AML-193 (cell line): ENCODE measurements at regions not wholly inside any gene's neighbourhood (a gene's known extent, or its start where the extent isn't known, plus 50 kb on each side); places are given as distances from the start of the nearest gene placed in this dataset.
A peak's percentile ranks its signal among the peaks of the same experiment; 100 is the strongest.

Experiments used
- DNase-seq, 2 experiments: peaks; one replicate each; lab custom pipeline; 2025; lab: John Stamatoyannopoulos, UW

DNA sequence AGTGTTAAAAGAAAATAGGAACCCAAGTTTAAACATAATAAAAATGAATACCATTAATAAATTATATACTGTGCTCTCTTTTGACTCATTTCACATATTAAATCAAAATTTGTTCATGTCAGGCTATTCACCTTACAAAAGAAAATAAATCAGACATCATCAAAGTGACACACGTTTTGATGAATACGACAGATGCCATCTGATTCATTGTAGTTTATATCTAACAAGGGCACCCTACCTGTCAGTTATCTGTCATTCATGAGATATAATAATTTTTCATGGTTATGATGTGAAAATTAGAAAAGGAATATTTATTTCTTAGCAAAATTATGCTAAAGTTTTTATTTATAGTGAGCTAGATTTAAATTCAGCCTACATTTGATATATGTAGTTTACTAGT lies 188.1 kb upstream of the PCDH17 start:
- no peak for DNase-seq

DNA sequence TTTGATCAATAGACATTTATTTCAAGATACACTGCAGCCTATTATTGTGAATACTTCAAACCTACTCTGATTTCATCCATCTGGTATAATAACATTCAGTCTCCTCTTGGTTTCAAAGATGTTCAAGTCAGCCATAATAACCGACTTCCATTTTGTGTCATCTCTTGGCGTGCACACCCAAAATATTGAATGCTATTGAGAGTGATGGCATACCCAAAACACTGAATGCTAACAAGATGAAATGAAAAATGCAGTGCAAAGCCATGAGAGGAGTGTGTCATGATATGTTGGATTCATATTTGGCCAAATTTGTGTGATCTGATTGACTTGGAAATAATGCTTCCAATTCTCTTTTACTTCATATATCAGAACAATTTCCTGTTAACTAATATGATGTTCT lies 181.2 kb upstream of the PCDH17 start:
- no peak for DNase-seq

- DNase-seq, result no peak
These were observed 179.3 kb upstream of the PCDH17 start for GRCh38 chr13:57452228-57452627.

GRCh38 chr13:57470491-57470890 lies 161.1 kb upstream of the PCDH17 start:
- no peak for DNase-seq

GRCh38 chr13:57491318-57491717 lies 140.2 kb upstream of the PCDH17 start:
- no peak for DNase-seq

DNA sequence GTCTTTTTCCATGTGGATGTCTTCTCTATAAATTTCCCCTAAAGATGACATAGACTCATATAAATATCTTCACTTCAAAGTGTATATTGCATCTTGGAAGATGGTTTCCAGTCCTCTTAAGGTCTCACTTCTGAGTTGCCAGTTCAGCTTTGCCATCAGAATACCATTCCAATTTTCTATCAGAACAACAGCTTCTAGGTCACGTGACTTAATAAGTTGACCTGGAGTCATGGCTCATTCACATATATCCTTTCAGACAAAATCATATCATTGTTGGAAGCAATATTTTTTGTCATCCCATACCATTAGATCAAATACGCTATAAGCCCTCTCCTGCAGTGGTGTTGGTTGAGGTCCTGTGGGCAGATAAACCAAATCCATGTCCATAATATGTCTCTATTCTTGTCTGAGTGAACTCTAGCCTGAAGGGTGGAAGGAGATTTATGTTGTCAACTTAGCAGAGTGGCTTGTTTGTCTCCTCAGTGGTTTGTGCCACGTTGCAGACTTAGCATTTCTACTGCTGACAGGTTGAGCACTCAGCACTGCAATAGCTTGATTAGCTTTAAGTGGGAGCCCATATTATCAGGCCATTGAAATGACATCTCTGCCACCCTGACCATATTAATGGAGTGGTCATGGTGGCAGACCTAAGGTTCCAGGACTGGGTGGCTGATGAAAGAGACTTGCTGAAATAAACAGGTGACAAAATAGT lies 123.6 kb upstream of the PCDH17 start:
- DNase-seq, result no peak

DNA sequence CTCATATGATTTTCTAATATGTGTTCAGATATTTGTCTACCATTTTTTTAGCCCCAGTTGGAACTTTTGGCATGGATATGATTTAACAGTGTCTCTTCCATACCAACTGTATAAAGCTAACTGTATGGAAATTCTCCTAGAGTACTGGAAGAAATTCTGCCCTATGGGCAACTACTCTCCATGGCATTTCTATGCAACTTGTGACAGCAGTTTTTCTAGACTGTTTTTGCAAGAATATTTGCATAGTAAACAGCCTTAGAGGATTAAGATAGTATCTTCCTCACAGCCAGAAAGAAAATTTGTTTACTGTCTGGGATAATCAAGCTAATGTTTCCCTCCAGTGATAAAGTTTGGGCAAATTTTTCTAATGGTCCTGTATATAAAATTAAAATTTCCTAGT lies 119.9 kb upstream of the PCDH17 start:
- DNase-seq, result no peak

GRCh38 chr13:57527114-57527735 lies 104.3 kb upstream of the PCDH17 start:
- no peak for DNase-seq

GRCh38 chr13:57531256-57531655 lies 100.3 kb upstream of the PCDH17 start:
- no peak for DNase-seq

GRCh38 chr13:57546942-57547341 lies 84.6 kb upstream of the PCDH17 start:
- no peak for DNase-seq

GRCh38 chr13:57552437-57552836 lies 79.1 kb upstream of the PCDH17 start:
- DNase-seq, result peak; percentile 52 to 57

DNA sequence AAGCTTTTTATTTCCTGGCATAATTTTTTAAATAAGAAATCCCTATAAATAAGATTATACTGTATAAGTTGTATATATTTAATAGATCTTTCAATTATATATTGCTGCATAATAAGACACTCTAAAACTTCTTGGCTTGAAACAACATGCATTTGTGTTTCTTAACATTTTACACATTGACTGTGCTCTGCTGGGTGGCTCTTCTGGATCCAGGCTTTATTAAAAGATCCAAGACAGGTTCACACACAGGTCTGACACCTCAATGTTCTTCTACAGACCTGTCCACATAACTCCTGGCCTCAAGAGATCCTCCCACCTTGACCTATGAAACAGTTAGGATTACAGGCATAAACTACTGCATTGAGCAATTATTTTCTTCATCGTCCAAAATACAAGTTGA lies 77.6 kb upstream of the PCDH17 start:
- no peak for DNase-seq

DNA sequence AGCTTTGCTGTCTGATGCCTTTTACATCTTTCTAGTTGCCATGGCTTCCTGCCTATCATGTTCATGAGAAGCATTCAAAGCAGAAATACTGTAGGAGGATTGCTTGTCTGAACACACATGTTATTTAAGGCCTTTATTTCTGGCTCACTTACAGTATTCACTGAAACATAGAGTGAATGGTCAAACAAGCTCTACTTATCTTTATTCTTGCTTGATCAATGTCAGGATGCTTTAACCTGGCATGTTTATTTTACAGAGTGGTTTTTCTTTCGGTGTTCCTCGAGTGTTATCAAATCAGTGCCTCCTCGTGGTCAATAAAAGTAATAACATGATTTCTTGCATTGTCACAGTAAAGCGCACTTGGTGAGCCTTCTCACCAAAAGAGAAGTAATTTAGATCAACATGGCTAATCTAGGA lies 73.5 kb upstream of the PCDH17 start:
- peak; percentile 47 to 57 for DNase-seq

- DNase-seq, result no peak
These were observed 62.7 kb upstream of the PCDH17 start for GRCh38 chr13:57568865-57569264.

GRCh38 chr13:57569986-57570385 lies 61.6 kb upstream of the PCDH17 start:
- no peak for DNase-seq
